ENCODE measurements at regions not wholly inside any gene's neighbourhood (a gene's known extent, or its start where the extent isn't known, plus 50 kb on each side); places are given as distances from the start of the nearest gene placed in this dataset.

- H4K20me1 ChIP-seq (replicated peaks; ENCODE audit: control insufficient read depth, insufficient read depth, low read length) = no peaks in the 10 kb centered on the region
- TF ChIP-seq ATF3 (IDR thresholded peaks at IDR 0.05) = no peak
- no peak for TF ChIP-seq ATF3 (CRISPR knock-in tag; conservative IDR thresholded peaks at IDR 0.05)
- TF ChIP-seq PCBP2 (IDR thresholded peaks at IDR 0.05; ENCODE audit: low read depth, low read length, poor library complexity, severe bottlenecking) = no peak
- no peak for TF ChIP-seq ZNF740 (CRISPR knock-in tag; IDR thresholded peaks at IDR 0.05)
- TF ChIP-seq ZNF740 (tag; IDR thresholded peaks at IDR 0.05) = no peak
- no peak for TF ChIP-seq ZNF282 (CRISPR knock-in tag; IDR thresholded peaks at IDR 0.05)
- TF ChIP-seq FOXA1 (IDR thresholded peaks at IDR 0.05; ENCODE audit: borderline replicate concordance) = no peak
- no peak for TF ChIP-seq PCBP1 (IDR thresholded peaks at IDR 0.05; ENCODE audit: low read depth, low read length, poor library complexity, severe bottlenecking)
- no peaks in the 10 kb centered on the region for H3K4me1 ChIP-seq (replicated peaks in 1 of 2; ENCODE audit: control insufficient read depth in 2 of 2, insufficient read depth in 2 of 2, low read length in 2 of 2)
- CTCF ChIA-PET (ENCODE audit: low intra/inter-chr PET ratio) = no interaction called here
- no peak overlapping the region for H3K9ac ChIP-seq (ENCODE audit: insufficient read depth in 1 of 2, low read depth in 2 of 2, low read length in 2 of 2)
- H3K9me3 ChIP-seq (replicated peaks; ENCODE audit: control insufficient read depth, insufficient read depth, low read depth, low read length) = 0 out of 2 replicates have a peak, but pooled peaks cover 5% of the 10 kb centered on the region
- ATAC-seq (no peak), DNase-seq (ENCODE audit: extremely low read depth in 1 of 4, low spot score in 3 of 4) (no peak), FAIRE-seq (no peak)
- in situ Hi-C loops (cut with MboI) (no loop called here), intact Hi-C loops (cut with micrococcal nuclease) (no loop called here)
- no peak overlapping the region for H3K4me2 ChIP-seq (ENCODE audit: insufficient read depth, low read length)
- no peak overlapping the region for H3K27ac ChIP-seq (ENCODE audit: extremely low read depth, low read depth, low read length)
- POLR2A ChIA-PET = no interaction called here
- BruUV-seq (replicated peaks) = no TSS peak
- no peaks in the 10 kb centered on the region for H3K79me2 ChIP-seq (ENCODE audit: control insufficient read depth, insufficient read depth, low read length)
- no peaks in the 10 kb centered on the region for H3K9me1 ChIP-seq (ENCODE audit: control insufficient read depth, insufficient read depth, low read length)
- no peak overlapping the region for H3K4me3 ChIP-seq
- no peaks in the 10 kb centered on the region for H3K27me3 ChIP-seq (ENCODE audit: control insufficient read depth in 2 of 2, insufficient read depth in 2 of 2, low read length in 2 of 2)
- H2AFZ ChIP-seq (ENCODE audit: low read depth, low read length) = no peak overlapping the region
- no peaks in the 10 kb centered on the region for H3K36me3 ChIP-seq (ENCODE audit: control insufficient read depth, insufficient read depth, low read length)
These were observed 1099.6 kb upstream of the GJE1 start for GRCh38 chr6:141033101-141033500.

Measured in K562 (cell line).